H9 (cell line): ENCODE measurements at regions not wholly inside any gene's neighbourhood (a gene's known extent, or its start where the extent isn't known, plus 50 kb on each side); places are given as distances from the start of the nearest gene placed in this dataset.

Experiments used
- DNase-seq: peaks from one replicate; pipeline ENCODE4 v3.0.0-alpha.2; 2017
- H2AFZ ChIP-seq: one replicate; pipeline ENCODE4 v1.6.1; 2013; ENCODE audit warnings: mild to moderate bottlenecking, low read length, control low read depth, moderate library complexity
- H2AK5ac ChIP-seq: 2 replicates; pipeline ENCODE4 v1.6.1; 2013; ENCODE audit warnings: low read length, control low read depth, mixed read lengths; ENCODE audit not compliant: insufficient read length
- H2BK120ac ChIP-seq: one replicate; pipeline ENCODE4 v1.6.1; 2013; ENCODE audit warnings: low read depth, mild to moderate bottlenecking, low read length, control low read depth, inconsistent platforms; ENCODE audit not compliant: poor library complexity, severe bottlenecking
- H2BK12ac ChIP-seq: 2 replicates; pipeline ENCODE4 v1.6.1; 2013; ENCODE audit warnings: low read length, control low read depth, mixed read lengths, low read depth; ENCODE audit not compliant: insufficient read length
- H2BK15ac ChIP-seq: 2 replicates; pipeline ENCODE4 v1.6.1; 2013; ENCODE audit warnings: low read depth, low read length, control low read depth
- H2BK20ac ChIP-seq: one replicate; pipeline ENCODE4 v1.6.1; 2013; ENCODE audit warnings: low read depth, mild to moderate bottlenecking, low read length, control low read depth, inconsistent platforms; ENCODE audit not compliant: poor library complexity, severe bottlenecking
- H2BK5ac ChIP-seq: 2 replicates; pipeline ENCODE4 v1.6.1; 2013; ENCODE audit warnings: low read length, control low read depth, mixed read lengths; ENCODE audit not compliant: insufficient read length
- H3K14ac ChIP-seq: 2 replicates; pipeline ENCODE4 v1.6.1; 2013; ENCODE audit warnings: low read length, control low read depth; ENCODE audit not compliant: insufficient read depth
- H3K18ac ChIP-seq: 2 replicates; pipeline ENCODE4 v1.6.1; 2013; ENCODE audit warnings: low read depth, mild to moderate bottlenecking, mixed read lengths, low read length, control low read depth; ENCODE audit not compliant: insufficient read length
- H3K23ac ChIP-seq: 2 replicates; pipeline ENCODE4 v1.6.1; 2013; ENCODE audit warnings: low read length, control low read depth, mixed read lengths, low read depth; ENCODE audit not compliant: insufficient read length
- H3K23me2 ChIP-seq: 2 replicates; pipeline ENCODE4 v1.6.1; 2013; ENCODE audit warnings: low read depth, mild to moderate bottlenecking, mixed read lengths, low read length, control low read depth; ENCODE audit not compliant: insufficient read length, poor library complexity, severe bottlenecking
- H3K27ac ChIP-seq: 2 replicates; pipeline ENCODE4 v1.5.1; 2013; ENCODE audit warnings: low read length, control low read depth, mixed read lengths, low read depth; ENCODE audit not compliant: insufficient read length
- H3K27me3 ChIP-seq: 2 replicates; pipeline ENCODE4 v1.6.1; 2013; ENCODE audit warnings: low read length, control low read depth, inconsistent platforms; ENCODE audit not compliant: insufficient read depth
- H3K4ac ChIP-seq: 2 replicates; pipeline ENCODE4 v1.6.1; 2013; ENCODE audit warnings: low read depth, mild to moderate bottlenecking, control low read depth, inconsistent platforms, low read length, moderate library complexity
- H3K4me1 ChIP-seq: 2 replicates; pipeline ENCODE4 v1.6.1; 2013; ENCODE audit warnings: low read length, control low read depth, inconsistent platforms; ENCODE audit not compliant: insufficient read depth
- H3K4me2 ChIP-seq: 2 replicates; pipeline ENCODE4 v1.6.1; 2013; ENCODE audit warnings: low read length, control low read depth, mixed read lengths; ENCODE audit not compliant: insufficient read length, insufficient read depth
- H3K56ac ChIP-seq: 2 replicates; pipeline ENCODE4 v1.6.1; 2013; ENCODE audit warnings: low read depth, mild to moderate bottlenecking, mixed read lengths, low read length, control low read depth; ENCODE audit not compliant: insufficient read length
- H3K79me1 ChIP-seq: 2 replicates; pipeline ENCODE4 v1.6.1; 2013; ENCODE audit warnings: low read depth, mild to moderate bottlenecking, moderate library complexity, low read length, control low read depth, inconsistent platforms; ENCODE audit not compliant: insufficient read depth, poor library complexity, severe bottlenecking
- H3K79me2 ChIP-seq: 2 replicates; pipeline ENCODE4 v1.6.1; 2013; ENCODE audit warnings: low read length, control low read depth, inconsistent platforms; ENCODE audit not compliant: insufficient read depth
- H3K9ac ChIP-seq: 2 replicates; pipeline ENCODE4 v1.6.1; 2013; ENCODE audit warnings: low read length, control low read depth, mixed read lengths; ENCODE audit not compliant: insufficient read length; ENCODE audit errors: extremely low read depth
- H3K9me3 ChIP-seq: one replicate; pipeline ENCODE4 v1.6.1; 2013; ENCODE audit warnings: low read depth, low read length, inconsistent platforms; ENCODE audit not compliant: control insufficient read depth
- H3T11ph ChIP-seq: one replicate; pipeline ENCODE4 v1.6.1; 2013; ENCODE audit warnings: mild to moderate bottlenecking, low read length, control low read depth, inconsistent platforms
- H4K20me1 ChIP-seq: one replicate; pipeline ENCODE4 v1.6.1; 2013; ENCODE audit not compliant: control insufficient read depth, insufficient read length, insufficient read depth
- H4K5ac ChIP-seq: 2 replicates; pipeline ENCODE4 v1.6.1; 2013; ENCODE audit warnings: low read depth, mild to moderate bottlenecking, mixed read lengths, low read length, control low read depth; ENCODE audit not compliant: insufficient read length
- H4K8ac ChIP-seq: replicated peaks from 2 replicates; pipeline ENCODE4 v1.6.1; 2013; ENCODE audit warnings: low read length, control low read depth, mixed read lengths, low read depth; ENCODE audit not compliant: insufficient read length
- H4K91ac ChIP-seq: 2 replicates; pipeline ENCODE4 v1.6.1; 2013; ENCODE audit warnings: low read depth, mild to moderate bottlenecking, moderate library complexity, mixed read lengths, low read length, control low read depth; ENCODE audit not compliant: insufficient read length
- H3K27ac Mint-ChIP-seq, 3 experiments: 2 replicates in 2 of 3; 3 replicates in 1 of 3; pipeline ENCODE4 v1.8.0; 2020 to 2021; ENCODE audit warnings: mixed read lengths in 3 of 3, mild to moderate bottlenecking in 1 of 3, moderate library complexity in 1 of 3
- H3K27me3 Mint-ChIP-seq: 2 replicates; pipeline ENCODE4 v1.8.0; 2021; ENCODE audit warnings: low read depth, mild to moderate bottlenecking, moderate library complexity, mixed read lengths
- H3K36me3 Mint-ChIP-seq, 3 experiments: 2 replicates in 2 of 3; 3 replicates in 1 of 3; pipeline ENCODE4 v1.8.0; 2020 to 2021; ENCODE audit warnings: low read depth in 3 of 3, mixed read lengths in 3 of 3; ENCODE audit not compliant: insufficient read depth in 1 of 3
- H3K4me1 Mint-ChIP-seq, 2 experiments: 2 replicates each; pipeline ENCODE4 v1.8.0; 2020; ENCODE audit warnings: mixed read lengths in 2 of 2
- H3K4me3 Mint-ChIP-seq, 2 experiments: 2 replicates in 1 of 2; 3 replicates in 1 of 2; pipeline ENCODE4 v1.8.0; 2020 to 2021; ENCODE audit warnings: mild to moderate bottlenecking in 2 of 2, mixed read lengths in 2 of 2, moderate library complexity in 1 of 2
- H3K9me3 Mint-ChIP-seq, 2 experiments: 2 replicates in 1 of 2; 3 replicates in 1 of 2; pipeline ENCODE4 v1.8.0; 2020; ENCODE audit warnings: mild to moderate bottlenecking in 2 of 2, mixed read lengths in 2 of 2, moderate library complexity in 1 of 2
- WGBS: extraction: QIAGEN DNeasy Blood & Tissue Kit; methylation state at CpG from one replicate; pipeline ENCODE4 v1.1.7; 2013; ENCODE audit warnings: missing lambda C conversion rate, low lambda C conversion rate, mixed read lengths; ENCODE audit not compliant: insufficient read length; ENCODE audit errors: extremely low coverage; 5-methylcytosine and 5-hydroxymethylcytosine counted together
- TF ChIP-seq, protein P1 (sequence below): fragments of 200-600 bp; sonication (generic); conservative IDR thresholded peaks from 3 replicates; pipeline ENCODE4 v1.8.0; 2021; ENCODE audit warnings: antibody characterized with exemption, mild to moderate bottlenecking

DNA sequence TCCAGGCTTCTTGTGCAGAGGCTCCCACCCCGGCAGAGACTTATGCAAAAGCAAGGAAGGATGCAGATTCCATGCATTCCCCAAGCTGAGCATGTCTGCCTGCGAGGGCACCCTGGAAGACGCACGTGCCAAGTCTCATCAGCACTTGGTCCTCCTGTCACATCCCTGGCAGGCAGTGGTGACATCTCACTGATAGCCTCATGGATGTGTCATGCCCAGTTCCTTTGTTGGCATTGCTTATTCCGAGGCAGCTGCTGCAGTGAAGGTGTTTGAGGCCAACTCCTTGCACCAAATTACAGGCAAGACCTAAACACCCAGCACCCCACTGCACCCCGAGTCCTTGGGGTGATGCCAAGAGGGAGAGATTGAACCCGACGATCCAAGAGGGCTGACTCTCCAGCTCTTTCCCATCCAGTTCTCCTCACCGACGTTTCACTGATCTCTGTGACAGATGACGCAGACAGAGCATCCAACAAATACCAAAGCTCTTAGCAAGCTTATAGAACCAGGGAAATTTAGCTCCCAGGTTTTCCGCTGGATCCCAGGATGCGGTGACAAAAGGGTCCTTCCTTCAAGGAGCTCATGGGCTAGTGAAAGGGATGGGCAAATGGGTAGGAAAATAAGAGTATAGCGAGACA, 611.1 kb downstream of the AJAP1 start:
- H2BK5ac ChIP-seq: no peak overlapping the region
- peaks cover 1% of the 10 kb centered on the region for H3K23me2 ChIP-seq
- H2BK120ac ChIP-seq: no peak overlapping the region
- peaks cover 7% of the 10 kb centered on the region for H3K9me3 ChIP-seq
- no CpG with 5 or more reads among the region's 14 CpGs for WGBS
- no peak overlapping the region for H2BK20ac ChIP-seq
- H3K4ac ChIP-seq: no peak overlapping the region
- H2BK12ac ChIP-seq: no peak overlapping the region
- no peak overlapping the region for H2BK15ac ChIP-seq
- H3K14ac ChIP-seq: no peak overlapping the region; the same call in 1 of the 2 replicates
- Mint-ChIP-seq H3K9me3 (peaks cover 30 to 39% of the 10 kb centered on the region in 2 experiments), H3K4me3 (no peak overlapping the region), H3K27ac (no peak overlapping the region), H3K27me3 (peaks cover 70% of the 10 kb centered on the region), H3K36me3 (peaks cover 3 to 22% (median 10%) of the 10 kb centered on the region in 3 experiments; a peak in 6 of 7 replicates), H3K4me1 (peaks cover 28 to 31% of the 10 kb centered on the region in 2 experiments)
- H3K27me3 ChIP-seq: no peaks in the 10 kb centered on the region
- H3K4me1 ChIP-seq: peaks cover 8% of the 10 kb centered on the region; the same call in 1 of the 2 replicates
- no peak overlapping the region for H4K91ac ChIP-seq
- H3K79me2 ChIP-seq: no peaks in the 10 kb centered on the region
- TF ChIP-seq, protein P1, sequence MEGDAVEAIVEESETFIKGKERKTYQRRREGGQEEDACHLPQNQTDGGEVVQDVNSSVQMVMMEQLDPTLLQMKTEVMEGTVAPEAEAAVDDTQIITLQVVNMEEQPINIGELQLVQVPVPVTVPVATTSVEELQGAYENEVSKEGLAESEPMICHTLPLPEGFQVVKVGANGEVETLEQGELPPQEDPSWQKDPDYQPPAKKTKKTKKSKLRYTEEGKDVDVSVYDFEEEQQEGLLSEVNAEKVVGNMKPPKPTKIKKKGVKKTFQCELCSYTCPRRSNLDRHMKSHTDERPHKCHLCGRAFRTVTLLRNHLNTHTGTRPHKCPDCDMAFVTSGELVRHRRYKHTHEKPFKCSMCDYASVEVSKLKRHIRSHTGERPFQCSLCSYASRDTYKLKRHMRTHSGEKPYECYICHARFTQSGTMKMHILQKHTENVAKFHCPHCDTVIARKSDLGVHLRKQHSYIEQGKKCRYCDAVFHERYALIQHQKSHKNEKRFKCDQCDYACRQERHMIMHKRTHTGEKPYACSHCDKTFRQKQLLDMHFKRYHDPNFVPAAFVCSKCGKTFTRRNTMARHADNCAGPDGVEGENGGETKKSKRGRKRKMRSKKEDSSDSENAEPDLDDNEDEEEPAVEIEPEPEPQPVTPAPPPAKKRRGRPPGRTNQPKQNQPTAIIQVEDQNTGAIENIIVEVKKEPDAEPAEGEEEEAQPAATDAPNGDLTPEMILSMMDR: no peak
- H3K4me2 ChIP-seq: no peak overlapping the region
- DNase-seq: no peak
- H3K9ac ChIP-seq: no peak overlapping the region
- H2AFZ ChIP-seq: no peak overlapping the region
- no peak overlapping the region for H2AK5ac ChIP-seq
- H4K8ac ChIP-seq: no peak overlapping the region
- no peaks in the 10 kb centered on the region for H4K20me1 ChIP-seq
- no peak overlapping the region for H3K27ac ChIP-seq
- no peak overlapping the region for H3T11ph ChIP-seq
- no peak overlapping the region for H4K5ac ChIP-seq
- no peaks in the 10 kb centered on the region for H3K79me1 ChIP-seq
- H3K18ac ChIP-seq: no peak overlapping the region
- no peak overlapping the region for H3K23ac ChIP-seq
- H3K56ac ChIP-seq: no peak overlapping the region
